Testis (tissue), 2 donors: ENCODE measurements at regions not wholly inside any gene's neighbourhood (a gene's known extent, or its start where the extent isn't known, plus 50 kb on each side); places are given as distances from the start of the nearest gene placed in this dataset.
"Not testable (repeated sequence)": the region's sequence is repeated elsewhere in the genome, so short reads cannot be mapped to it uniquely, and the experiment has no call there.

ENCODE experiments used
- POLR2A ChIP-seq: fragments of 450-650 bp; IDR thresholded peaks from one replicate; pipeline ENCODE4 v1.6.1; 2017; ENCODE audit warnings: antibody characterized with exemption, mild to moderate bottlenecking, moderate library complexity
- TF ChIP-seq, protein P1 (sequence below), 3 experiments: fragments of 450-650 bp in 2 of 3; fragments of 200-600 bp in 1 of 3; sonication (generic) in 1 of 3; IDR thresholded peaks; one replicate each; pipeline ENCODE4 v1.5.1; 2016 to 2019; ENCODE audit warnings: antibody characterized with exemption in 3 of 3, mild to moderate bottlenecking in 2 of 3, moderate library complexity in 1 of 3

DNA sequence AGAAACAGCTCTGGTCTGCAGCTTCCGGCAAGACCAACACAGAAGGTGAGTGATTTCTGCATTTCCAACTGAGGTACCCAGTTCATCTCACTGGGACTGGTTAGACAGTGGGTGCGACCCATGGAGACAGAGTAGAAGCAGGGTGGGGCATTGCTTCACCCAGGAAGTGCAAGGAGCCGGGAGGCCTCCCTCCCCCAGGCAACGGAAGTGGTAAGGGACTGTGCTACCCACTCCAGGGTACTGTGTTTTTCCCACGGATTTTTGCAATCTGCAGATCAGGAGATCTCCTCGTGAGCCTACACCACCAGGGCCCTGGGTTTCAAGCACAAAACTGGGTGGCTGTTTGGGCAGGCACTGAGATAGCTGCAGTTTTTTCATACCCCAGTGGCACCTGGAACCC, 929.9 kb downstream of the SLITRK1 start:
- not testable (repeated sequence) for TF ChIP-seq POLR2A
- TF ChIP-seq, protein P1, sequence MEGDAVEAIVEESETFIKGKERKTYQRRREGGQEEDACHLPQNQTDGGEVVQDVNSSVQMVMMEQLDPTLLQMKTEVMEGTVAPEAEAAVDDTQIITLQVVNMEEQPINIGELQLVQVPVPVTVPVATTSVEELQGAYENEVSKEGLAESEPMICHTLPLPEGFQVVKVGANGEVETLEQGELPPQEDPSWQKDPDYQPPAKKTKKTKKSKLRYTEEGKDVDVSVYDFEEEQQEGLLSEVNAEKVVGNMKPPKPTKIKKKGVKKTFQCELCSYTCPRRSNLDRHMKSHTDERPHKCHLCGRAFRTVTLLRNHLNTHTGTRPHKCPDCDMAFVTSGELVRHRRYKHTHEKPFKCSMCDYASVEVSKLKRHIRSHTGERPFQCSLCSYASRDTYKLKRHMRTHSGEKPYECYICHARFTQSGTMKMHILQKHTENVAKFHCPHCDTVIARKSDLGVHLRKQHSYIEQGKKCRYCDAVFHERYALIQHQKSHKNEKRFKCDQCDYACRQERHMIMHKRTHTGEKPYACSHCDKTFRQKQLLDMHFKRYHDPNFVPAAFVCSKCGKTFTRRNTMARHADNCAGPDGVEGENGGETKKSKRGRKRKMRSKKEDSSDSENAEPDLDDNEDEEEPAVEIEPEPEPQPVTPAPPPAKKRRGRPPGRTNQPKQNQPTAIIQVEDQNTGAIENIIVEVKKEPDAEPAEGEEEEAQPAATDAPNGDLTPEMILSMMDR (IDR thresholded peaks at IDR 0.05): not testable (repeated sequence)
